Inflammatory macrophage treated with lipopolysaccharide for 4 hours (primary cell): ENCODE measurements at regions not wholly inside any gene's neighbourhood (a gene's known extent, or its start where the extent isn't known, plus 50 kb on each side); places are given as distances from the start of the nearest gene placed in this dataset.
"Not testable (repeated sequence)": the region's sequence is repeated elsewhere in the genome, so short reads cannot be mapped to it uniquely, and the experiment has no call there.

Source experiments
- DNase-seq: peaks from one replicate; pipeline ENCODE4 v3.0.0-alpha.2; 2020

- DNase-seq: no peak
Observed at GRCh38 chr16:29231244-29231643, 175.3 kb downstream of the NPIPB11 start.

- DNase-seq: no peak
Observed at GRCh38 chr16:29230671-29231096, 175.8 kb downstream of the NPIPB11 start.

GRCh38 chr16:29230006-29230668, 176.4 kb downstream of the NPIPB11 start:
- DNase-seq: not testable (repeated sequence)

- DNase-seq: not testable (repeated sequence)
Observed at GRCh38 chr16:29229616-29230005, 176.9 kb downstream of the NPIPB11 start.

- not testable (repeated sequence) for DNase-seq
Observed at GRCh38 chr16:29228664-29229611, 177.6 kb downstream of the NPIPB11 start.

GRCh38 chr16:29227751-29228663, 178.5 kb downstream of the NPIPB11 start:
- DNase-seq: peak; percentile 78

- DNase-seq: no peak
Observed at GRCh38 chr16:29226782-29227181, 179.7 kb downstream of the NPIPB11 start.

GRCh38 chr16:29224675-29225074, 181.8 kb downstream of the NPIPB11 start:
- DNase-seq: peak; percentile 46

- DNase-seq: not testable (repeated sequence)
Observed at GRCh38 chr16:29222615-29223014, 183.9 kb downstream of the NPIPB11 start.

- not testable (repeated sequence) for DNase-seq
Observed at GRCh38 chr16:29222008-29222407, 184.5 kb downstream of the NPIPB11 start.

GRCh38 chr16:29221281-29221955, 185.1 kb downstream of the NPIPB11 start:
- DNase-seq: not testable (repeated sequence)

GRCh38 chr16:29220647-29221191, 185.8 kb downstream of the NPIPB11 start:
- not testable (repeated sequence) for DNase-seq

- DNase-seq: not testable (repeated sequence)
Observed at GRCh38 chr16:29219966-29220646, 186.4 kb downstream of the NPIPB11 start.

GRCh38 chr16:29219562-29219961, 186.9 kb downstream of the NPIPB11 start:
- not testable (repeated sequence) for DNase-seq

- not testable (repeated sequence) for DNase-seq
Observed at GRCh38 chr16:29218649-29219048, 187.9 kb downstream of the NPIPB11 start.

- DNase-seq: not testable (repeated sequence)
Observed at GRCh38 chr16:29218171-29218570, 188.3 kb downstream of the NPIPB11 start.

- DNase-seq: not testable (repeated sequence)
Observed at GRCh38 chr16:29217752-29218126, 188.8 kb downstream of the NPIPB11 start.

GRCh38 chr16:29217104-29217751, 189.3 kb downstream of the NPIPB11 start:
- DNase-seq: not testable (repeated sequence)

GRCh38 chr16:29213770-29214169, 192.7 kb downstream of the NPIPB11 start:
- DNase-seq: peak; percentile 23

GRCh38 chr16:29213251-29213650, 193.3 kb downstream of the NPIPB11 start:
- DNase-seq: not testable (repeated sequence)
